GM12891 (cell line): ENCODE measurements at regions not wholly inside any gene's neighbourhood (a gene's known extent, or its start where the extent isn't known, plus 50 kb on each side); places are given as distances from the start of the nearest gene placed in this dataset.

Experiments
- POLR2A ChIP-seq: IDR thresholded peaks from 2 replicates; pipeline ENCODE4 v1.6.1; 2011; ENCODE audit warnings: low read depth, low read length, control low read depth
- POLR2AphosphoS5 ChIP-seq: IDR thresholded peaks from 2 replicates; pipeline ENCODE4 v1.6.1; 2011; ENCODE audit warnings: low read depth, low read length, control low read depth
- POU2F2 ChIP-seq: IDR thresholded peaks from 2 replicates; pipeline ENCODE4 v1.6.1; 2011; ENCODE audit warnings: low read depth, mild to moderate bottlenecking, control low read depth, low read length, moderate library complexity
- SPI1 ChIP-seq: IDR thresholded peaks from 2 replicates; pipeline ENCODE4 v1.6.1; 2011; ENCODE audit warnings: low read depth, low read length, control low read depth
- TAF1 ChIP-seq: IDR thresholded peaks from 2 replicates; pipeline ENCODE4 v1.6.1; 2011; ENCODE audit warnings: low read depth, low read length, control low read depth

GRCh38 chr4:101701551-101701950 lies 89.0 kb upstream of the BANK1 start:
- TF ChIP-seq POLR2AphosphoS5 (no peak), POLR2A (no peak), TAF1 (no peak), SPI1 (no peak), POU2F2 (no peak)
